ENCODE measurements at regions not wholly inside any gene's neighbourhood (a gene's known extent, or its start where the extent isn't known, plus 50 kb on each side); places are given as distances from the start of the nearest gene placed in this dataset.

GRCh38 chr4:44931720-44932119, 205.4 kb upstream of the GNPDA2 start:
- ATAC-seq (no peak), DNase-seq (no peak)
- intact Hi-C loops (cut with DNase I, micrococcal nuclease) = no loop called here

- intact Hi-C loops (cut with DNase I, micrococcal nuclease) = no loop called here
These were observed 202.4 kb upstream of the GNPDA2 start for GRCh38 chr4:44928785-44929184.

GRCh38 chr4:44927399-44928380, 201.3 kb upstream of the GNPDA2 start:
- no peak for ATAC-seq
- intact Hi-C loops (cut with DNase I, micrococcal nuclease) = no loop called here
- DNase-seq = no peak

More at GRCh38 chr4:44928785-44929184, 202.4 kb upstream of the GNPDA2 start:
- DNase-seq (no peak), ATAC-seq (no peak)

- no peak for DNase-seq
- intact Hi-C loops (cut with DNase I, micrococcal nuclease) = no loop called here
- ATAC-seq = no peak
These were observed 190.1 kb upstream of the GNPDA2 start for GRCh38 chr4:44916411-44916810.

GRCh38 chr4:44914748-44915147, 188.4 kb upstream of the GNPDA2 start:
- intact Hi-C loops (cut with DNase I, micrococcal nuclease) = no loop called here
- ATAC-seq = no peak
- no peak for DNase-seq

GRCh38 chr4:44914223-44914622, 187.9 kb upstream of the GNPDA2 start:
- intact Hi-C loops (cut with DNase I, micrococcal nuclease) = no loop called here
- no peak for DNase-seq
- no peak for ATAC-seq

- intact Hi-C loops (cut with DNase I, micrococcal nuclease) = no loop called here
- DNase-seq (no peak), ATAC-seq (no peak)
These were observed 186.6 kb upstream of the GNPDA2 start for GRCh38 chr4:44912980-44913379.

- ATAC-seq (no peak), DNase-seq (no peak)
- intact Hi-C loops (cut with DNase I, micrococcal nuclease) = no loop called here
These were observed 182.2 kb upstream of the GNPDA2 start for GRCh38 chr4:44908565-44908964.

GRCh38 chr4:44872246-44872645, 145.9 kb upstream of the GNPDA2 start:
- intact Hi-C loops (cut with DNase I, micrococcal nuclease) = no loop called here

GRCh38 chr4:44871133-44871532, 144.8 kb upstream of the GNPDA2 start:
- intact Hi-C loops (cut with DNase I, micrococcal nuclease) = no loop called here
- ATAC-seq = no peak
- DNase-seq = no peak

More at GRCh38 chr4:44872246-44872645, 145.9 kb upstream of the GNPDA2 start:
- ATAC-seq (no peak), DNase-seq (no peak)

GRCh38 chr4:44869985-44870384, 143.6 kb upstream of the GNPDA2 start:
- DNase-seq (no peak), ATAC-seq (no peak)
- intact Hi-C loops (cut with DNase I, micrococcal nuclease) = no loop called here

GRCh38 chr4:44869222-44869882, 143.0 kb upstream of the GNPDA2 start:
- DNase-seq (no peak), ATAC-seq (no peak)
- intact Hi-C loops (cut with DNase I, micrococcal nuclease) = no loop called here

GRCh38 chr4:44861756-44862155, 135.4 kb upstream of the GNPDA2 start:
- ATAC-seq = no peak
- DNase-seq = no peak
- intact Hi-C loops (cut with DNase I, micrococcal nuclease) = no loop called here

- no peak for DNase-seq
- ATAC-seq = no peak
- intact Hi-C loops (cut with DNase I, micrococcal nuclease) = no loop called here
These were observed 133.1 kb upstream of the GNPDA2 start for GRCh38 chr4:44859477-44859876.

GRCh38 chr4:44848466-44848865, 122.1 kb upstream of the GNPDA2 start:
- no peak for DNase-seq
- intact Hi-C loops (cut with DNase I, micrococcal nuclease) = no loop called here
- ATAC-seq = no peak

GRCh38 chr4:44845993-44846392, 119.6 kb upstream of the GNPDA2 start:
- DNase-seq = no peak
- intact Hi-C loops (cut with DNase I, micrococcal nuclease) = no loop called here
- ATAC-seq = no peak

- DNase-seq = no peak
- intact Hi-C loops (cut with DNase I, micrococcal nuclease) = no loop called here
These were observed 119.0 kb upstream of the GNPDA2 start for GRCh38 chr4:44845309-44845708.

GRCh38 chr4:44842531-44842930, 116.2 kb upstream of the GNPDA2 start:
- no peak for DNase-seq
- intact Hi-C loops (cut with DNase I, micrococcal nuclease) = no loop called here
- ATAC-seq = no peak

More at GRCh38 chr4:44845309-44845708, 119.0 kb upstream of the GNPDA2 start:
- no peak for ATAC-seq

GRCh38 chr4:44817930-44818329, 91.6 kb upstream of the GNPDA2 start:
- DNase-seq (no peak), ATAC-seq (no peak)
- intact Hi-C loops (cut with DNase I, micrococcal nuclease) = no loop called here

GRCh38 chr4:44806071-44806470, 79.7 kb upstream of the GNPDA2 start:
- no peak for ATAC-seq
- intact Hi-C loops (cut with DNase I, micrococcal nuclease) = no loop called here
- no peak for DNase-seq
